Thyroid gland (tissue), 4 donors: ENCODE measurements at regions not wholly inside any gene's neighbourhood (a gene's known extent, or its start where the extent isn't known, plus 50 kb on each side); places are given as distances from the start of the nearest gene placed in this dataset.

Experiments
- POLR2A ChIP-seq, 2 donors: fragments of 450-650 bp; IDR thresholded peaks; one replicate each; pipeline ENCODE4 v1.6.1; 2017; ENCODE audit warnings: antibody characterized with exemption in 2 of 2, mild to moderate bottlenecking in 2 of 2, moderate library complexity in 1 of 2
- TF ChIP-seq, protein P1 (sequence below), 6 experiments: fragments of 200-600 bp in 3 of 6; fragments of 450-650 bp in 3 of 6; sonication (generic) in 3 of 6; IDR thresholded peaks; one replicate each; pipeline ENCODE4 v1.5.1; 2016 to 2019; ENCODE audit warnings: antibody characterized with exemption in 6 of 6, mild to moderate bottlenecking in 2 of 6, inconsistent platforms in 1 of 6, moderate library complexity in 1 of 6

DNA sequence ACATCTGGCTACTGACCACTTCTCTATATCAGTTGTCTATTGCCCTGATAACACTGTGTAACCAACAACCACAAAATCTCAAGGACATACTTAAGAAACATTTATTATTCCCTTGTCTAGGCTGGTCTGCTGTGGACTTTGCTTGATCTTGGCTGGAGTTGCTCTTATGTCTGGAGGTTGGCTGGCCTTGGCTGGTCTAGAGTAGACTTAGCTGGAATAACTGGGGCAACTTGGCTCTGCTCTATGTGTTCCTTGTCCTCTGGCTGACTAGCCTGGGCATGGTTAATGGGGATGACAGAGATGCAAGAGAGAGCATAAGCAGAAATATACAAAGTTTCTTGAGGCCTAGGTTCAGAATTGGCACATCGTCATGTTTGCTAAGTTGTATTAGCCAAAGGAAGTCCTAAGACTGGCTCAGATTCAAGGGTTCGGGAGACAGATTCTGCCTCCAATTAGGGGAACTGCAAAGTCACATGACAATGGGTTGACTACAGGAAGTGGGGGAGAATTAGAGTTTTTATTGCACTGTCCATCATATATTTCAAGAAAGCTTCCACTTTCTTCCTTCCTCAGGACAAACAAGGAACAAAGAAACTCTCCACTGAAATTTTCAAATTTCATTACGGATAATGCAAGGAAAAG, 61.4 kb upstream of the HMCN1 start:
- TF ChIP-seq, protein P1, sequence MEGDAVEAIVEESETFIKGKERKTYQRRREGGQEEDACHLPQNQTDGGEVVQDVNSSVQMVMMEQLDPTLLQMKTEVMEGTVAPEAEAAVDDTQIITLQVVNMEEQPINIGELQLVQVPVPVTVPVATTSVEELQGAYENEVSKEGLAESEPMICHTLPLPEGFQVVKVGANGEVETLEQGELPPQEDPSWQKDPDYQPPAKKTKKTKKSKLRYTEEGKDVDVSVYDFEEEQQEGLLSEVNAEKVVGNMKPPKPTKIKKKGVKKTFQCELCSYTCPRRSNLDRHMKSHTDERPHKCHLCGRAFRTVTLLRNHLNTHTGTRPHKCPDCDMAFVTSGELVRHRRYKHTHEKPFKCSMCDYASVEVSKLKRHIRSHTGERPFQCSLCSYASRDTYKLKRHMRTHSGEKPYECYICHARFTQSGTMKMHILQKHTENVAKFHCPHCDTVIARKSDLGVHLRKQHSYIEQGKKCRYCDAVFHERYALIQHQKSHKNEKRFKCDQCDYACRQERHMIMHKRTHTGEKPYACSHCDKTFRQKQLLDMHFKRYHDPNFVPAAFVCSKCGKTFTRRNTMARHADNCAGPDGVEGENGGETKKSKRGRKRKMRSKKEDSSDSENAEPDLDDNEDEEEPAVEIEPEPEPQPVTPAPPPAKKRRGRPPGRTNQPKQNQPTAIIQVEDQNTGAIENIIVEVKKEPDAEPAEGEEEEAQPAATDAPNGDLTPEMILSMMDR (IDR thresholded peaks at IDR 0.05) = no peak
- no peak for TF ChIP-seq POLR2A (IDR thresholded peaks at IDR 0.05)
